OCI-LY1 (cell line): ENCODE measurements at regions not wholly inside any gene's neighbourhood (a gene's known extent, or its start where the extent isn't known, plus 50 kb on each side); places are given as distances from the start of the nearest gene placed in this dataset.

Experiments used
- CTCF ChIP-seq: fragments of 200-600 bp; sonication (generic), shearing (Covaris generic); IDR thresholded peaks from 2 replicates; pipeline ENCODE4 v1.5.1; 2017; ENCODE audit warnings: mild to moderate bottlenecking, antibody characterized with exemption, low read length, moderate library complexity, mixed read lengths
- EZH2 ChIP-seq: fragments of 200-600 bp; sonication (generic), shearing (Covaris generic); IDR thresholded peaks from 2 replicates; pipeline ENCODE4 v1.8.0; 2017; ENCODE audit warnings: borderline replicate concordance, mixed run types, mild to moderate bottlenecking, antibody characterized with exemption, low read length, moderate library complexity, mixed read lengths

- TF ChIP-seq CTCF (no peak), EZH2 (no peak)
Observed at GRCh38 chr3:104629038-104629437, 737.7 kb upstream of the ALCAM start.
